Breast epithelium (tissue), 4 donors: ENCODE measurements at regions not wholly inside any gene's neighbourhood (a gene's known extent, or its start where the extent isn't known, plus 50 kb on each side); places are given as distances from the start of the nearest gene placed in this dataset.

Experiments used
- DNase-seq, 2 donors: peaks; one replicate each; pipeline ENCODE4 v3.0.0-alpha.2; 2019; ENCODE audit warnings: low spot score in 2 of 2
- H3K27ac ChIP-seq, 2 donors: fragments of 200-600 bp; sonication (generic) in 1 of 2; one replicate each; pipeline ENCODE4 v1.5.1; 2016 to 2019; ENCODE audit warnings: mild to moderate bottlenecking in 1 of 2
- H3K27me3 ChIP-seq, 2 donors: fragments of 200-600 bp; sonication (generic) in 1 of 2; one replicate each; pipeline versions ENCODE4 v1.5.1 to v1.6.0; 2017 to 2019; ENCODE audit warnings: control low read depth in 1 of 2, mild to moderate bottlenecking in 1 of 2
- H3K36me3 ChIP-seq: fragments of 200-600 bp; one replicate; pipeline ENCODE4 v1.5.1; 2019
- H3K4me1 ChIP-seq, 2 donors: fragments of 200-600 bp; sonication (generic); one replicate each; pipeline ENCODE4 v1.5.1; 2016 to 2019; ENCODE audit warnings: control low read depth in 1 of 2
- H3K4me3 ChIP-seq, 3 donors: fragments of 200-600 bp; sonication (generic); 1 replicate in 2 of 3; 2 replicates in 1 of 3; pipeline ENCODE4 v1.5.1; 2016 to 2019; ENCODE audit warnings: mild to moderate bottlenecking in 3 of 3, moderate library complexity in 2 of 3
- H3K9me3 ChIP-seq, 2 donors: fragments of 200-600 bp; sonication (generic) in 1 of 2; one replicate each; pipeline ENCODE4 v1.5.1; 2016 to 2019; ENCODE audit warnings: control low read depth in 1 of 2
- POLR2A ChIP-seq: fragments of 450-650 bp; IDR thresholded peaks from one replicate; pipeline ENCODE4 v1.6.1; 2016; ENCODE audit warnings: antibody characterized with exemption, mild to moderate bottlenecking, moderate library complexity
- POLR2AphosphoS5 ChIP-seq, 3 donors: sonication (generic); formaldehyde crosslinking; IDR thresholded peaks; one replicate each; pipeline ENCODE4 v1.6.1; 2017; ENCODE audit warnings: antibody characterized with exemption in 3 of 3
- intact Hi-C: fragments of 100-400 bp; cut with DNase I; formaldehyde crosslinking; loops from one replicate; pipeline ENCODE4 v1.15.1; 2023; ENCODE audit warnings: low total_unique reads
- TF ChIP-seq, protein P1 (sequence below), 3 donors: fragments of 450-650 bp; IDR thresholded peaks; one replicate each; pipeline ENCODE4 v1.5.1; 2016 to 2017; ENCODE audit warnings: antibody characterized with exemption in 3 of 3, mild to moderate bottlenecking in 3 of 3, moderate library complexity in 3 of 3

DNA sequence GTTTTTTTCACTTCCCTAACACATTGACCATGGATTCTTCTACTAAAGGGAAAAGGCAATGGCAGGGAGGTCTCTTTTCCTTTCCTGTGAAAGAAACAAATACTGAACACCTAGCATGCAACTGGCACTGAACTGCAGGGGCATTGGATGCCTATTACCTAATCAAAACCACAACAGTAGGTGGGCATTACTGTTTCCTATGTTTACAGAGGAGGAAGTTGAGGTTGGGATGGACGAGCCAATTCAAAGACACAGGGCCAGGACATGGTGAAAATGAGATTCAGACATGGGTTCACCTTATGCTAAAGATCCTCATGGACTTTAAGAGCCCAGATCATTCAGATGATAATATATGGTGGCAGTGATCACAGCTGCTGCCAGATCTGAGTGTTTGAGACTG is 407.0 kb downstream of the MIAT start:
- Histone ChIP-seq H3K4me1 (no peaks in the 10 kb centered on the region), H3K36me3 (no peaks in the 10 kb centered on the region), H3K27me3 (no peaks in the 10 kb centered on the region), H3K9me3 (no peaks in the 10 kb centered on the region), H3K4me3 (no peak overlapping the region), H3K27ac (no peak overlapping the region)
- intact Hi-C loops, result no loop called here
- TF ChIP-seq, protein P1, sequence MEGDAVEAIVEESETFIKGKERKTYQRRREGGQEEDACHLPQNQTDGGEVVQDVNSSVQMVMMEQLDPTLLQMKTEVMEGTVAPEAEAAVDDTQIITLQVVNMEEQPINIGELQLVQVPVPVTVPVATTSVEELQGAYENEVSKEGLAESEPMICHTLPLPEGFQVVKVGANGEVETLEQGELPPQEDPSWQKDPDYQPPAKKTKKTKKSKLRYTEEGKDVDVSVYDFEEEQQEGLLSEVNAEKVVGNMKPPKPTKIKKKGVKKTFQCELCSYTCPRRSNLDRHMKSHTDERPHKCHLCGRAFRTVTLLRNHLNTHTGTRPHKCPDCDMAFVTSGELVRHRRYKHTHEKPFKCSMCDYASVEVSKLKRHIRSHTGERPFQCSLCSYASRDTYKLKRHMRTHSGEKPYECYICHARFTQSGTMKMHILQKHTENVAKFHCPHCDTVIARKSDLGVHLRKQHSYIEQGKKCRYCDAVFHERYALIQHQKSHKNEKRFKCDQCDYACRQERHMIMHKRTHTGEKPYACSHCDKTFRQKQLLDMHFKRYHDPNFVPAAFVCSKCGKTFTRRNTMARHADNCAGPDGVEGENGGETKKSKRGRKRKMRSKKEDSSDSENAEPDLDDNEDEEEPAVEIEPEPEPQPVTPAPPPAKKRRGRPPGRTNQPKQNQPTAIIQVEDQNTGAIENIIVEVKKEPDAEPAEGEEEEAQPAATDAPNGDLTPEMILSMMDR (IDR thresholded peaks at IDR 0.05), result no peak
- TF ChIP-seq POLR2AphosphoS5 (IDR thresholded peaks at IDR 0.05), result no peak
- TF ChIP-seq POLR2A, result no peak
- no peak for DNase-seq

DNA sequence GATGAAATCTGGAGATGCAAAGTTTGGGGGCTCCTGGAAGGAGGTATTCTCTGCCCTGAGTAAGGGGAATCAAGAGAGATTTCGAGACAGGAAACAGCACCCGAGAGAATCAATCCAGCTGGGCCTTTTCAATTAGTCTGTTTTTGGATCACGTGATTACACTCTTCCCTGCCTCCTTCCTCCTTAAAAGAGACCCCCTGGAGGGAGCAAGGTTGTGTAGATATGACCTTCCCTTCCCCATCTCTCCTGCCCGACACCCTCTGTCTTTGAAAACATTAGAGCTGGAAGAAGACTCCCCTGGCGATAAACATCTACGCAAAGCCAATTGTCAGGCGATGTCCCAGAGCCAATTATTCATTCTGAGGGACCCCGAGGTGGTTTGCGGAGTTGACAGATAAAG is 407.9 kb downstream of the MIAT start:
- intact Hi-C loops, result no loop called here
- H3K27ac ChIP-seq, result no peak overlapping the region
- DNase-seq, result no peak
- TF ChIP-seq POLR2AphosphoS5 (IDR thresholded peaks at IDR 0.05) (no peak), POLR2A (no peak)
- TF ChIP-seq, protein P1 (IDR thresholded peaks at IDR 0.05), result no peak
- H3K4me3 ChIP-seq, result no peak overlapping the region
- no peaks in the 10 kb centered on the region for H3K4me1 ChIP-seq
- no peaks in the 10 kb centered on the region for H3K36me3 ChIP-seq
- H3K27me3 ChIP-seq, result no peaks in the 10 kb centered on the region
- no peaks in the 10 kb centered on the region for H3K9me3 ChIP-seq

DNA sequence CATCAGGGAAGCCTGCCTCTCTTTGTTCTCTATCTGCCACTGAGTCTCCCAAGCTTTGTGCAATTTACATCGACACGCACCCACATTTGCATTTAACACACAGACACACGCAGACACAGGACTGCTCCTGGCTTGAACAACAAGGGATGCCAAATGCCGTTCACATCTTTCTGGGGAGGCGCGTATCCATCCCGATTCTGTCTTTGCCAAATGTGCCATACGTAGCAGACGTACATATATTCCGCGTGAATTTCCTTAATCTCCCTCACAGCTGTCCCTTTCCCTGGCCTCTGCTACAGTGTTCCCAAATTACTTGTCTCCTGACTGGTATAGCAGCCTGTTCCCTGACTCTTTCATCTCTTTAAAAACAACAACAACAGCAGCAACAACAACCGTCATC is 409.5 kb downstream of the MIAT start:
- Histone ChIP-seq H3K4me1 (no peaks in the 10 kb centered on the region), H3K4me3 (no peak overlapping the region), H3K27me3 (peaks cover 0 to 9% of the 10 kb centered on the region in 2 donors), H3K9me3 (no peaks in the 10 kb centered on the region), H3K36me3 (no peaks in the 10 kb centered on the region), H3K27ac (no peak overlapping the region)
- intact Hi-C loops, result no loop called here
- TF ChIP-seq POLR2A (no peak), POLR2AphosphoS5 (IDR thresholded peaks at IDR 0.05) (no peak)
- TF ChIP-seq, protein P1 (IDR thresholded peaks at IDR 0.05), result no peak
- DNase-seq, result no peak

DNA sequence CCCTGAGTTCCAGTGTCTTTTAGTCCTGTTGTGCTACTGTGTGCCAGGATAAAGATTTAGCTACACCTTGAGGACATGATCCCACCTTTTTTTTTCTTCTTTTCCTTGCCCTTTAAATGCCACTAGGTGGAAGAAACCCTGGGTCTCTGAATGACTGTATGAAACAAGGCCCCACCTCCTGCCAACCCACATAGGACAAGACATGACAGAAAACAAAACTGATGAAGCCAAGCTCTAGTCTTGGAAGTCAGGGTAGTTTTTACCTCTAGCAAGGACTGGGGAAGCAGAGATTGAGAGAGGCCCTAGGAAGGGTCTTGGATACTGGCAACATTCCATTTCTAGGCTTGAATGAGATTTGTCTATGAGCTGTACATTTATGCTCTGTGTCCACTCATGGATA is 410.7 kb downstream of the MIAT start:
- peaks cover 0 to 13% of the 10 kb centered on the region in 2 donors for H3K27me3 ChIP-seq
- no peaks in the 10 kb centered on the region for H3K9me3 ChIP-seq
- TF ChIP-seq POLR2AphosphoS5 (IDR thresholded peaks at IDR 0.05) (no peak), POLR2A (no peak)
- DNase-seq, result no peak
- H3K4me3 ChIP-seq, result no peak overlapping the region
- no peaks in the 10 kb centered on the region for H3K36me3 ChIP-seq
- no peaks in the 10 kb centered on the region for H3K4me1 ChIP-seq
- intact Hi-C loops, result no loop called here
- H3K27ac ChIP-seq, result no peak overlapping the region

DNA sequence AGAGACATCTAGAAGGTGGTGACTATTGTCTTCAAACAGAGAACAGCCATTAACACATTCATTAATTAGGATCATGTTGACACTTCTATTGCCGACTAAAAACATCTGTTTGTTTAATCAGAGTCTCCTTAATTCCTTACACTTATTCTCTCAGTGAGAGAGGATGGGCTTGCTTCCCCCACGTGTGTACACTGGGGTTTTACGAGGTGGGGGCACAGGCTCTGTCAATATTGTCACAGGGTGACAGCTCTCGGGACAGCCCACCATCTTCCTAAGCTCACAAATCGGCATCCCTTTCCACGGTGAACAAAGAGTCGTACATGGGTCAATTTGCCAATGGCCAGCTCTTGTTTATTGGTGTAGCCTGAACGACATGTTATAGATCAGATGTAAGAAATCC is 413.2 kb downstream of the MIAT start:
- Histone ChIP-seq H3K36me3 (no peaks in the 10 kb centered on the region), H3K4me3 (no peak overlapping the region), H3K4me1 (no peaks in the 10 kb centered on the region), H3K27ac (no peak overlapping the region), H3K9me3 (no peaks in the 10 kb centered on the region), H3K27me3 (peaks cover 0 to 13% of the 10 kb centered on the region in 2 donors)
- intact Hi-C loops, result no loop called here
- no peak for DNase-seq
- TF ChIP-seq, protein P1 (IDR thresholded peaks at IDR 0.05), result no peak
